GM18858 (cell line): ENCODE measurements at regions not wholly inside any gene's neighbourhood (a gene's known extent, or its start where the extent isn't known, plus 50 kb on each side); places are given as distances from the start of the nearest gene placed in this dataset.

Experiments used
- ATAC-seq: cut with Tn5 transposase; IDR thresholded peaks from one replicate; pipeline ENCODE4 v1.9.1; 2021; ENCODE audit not compliant: unreplicated experiment

DNA sequence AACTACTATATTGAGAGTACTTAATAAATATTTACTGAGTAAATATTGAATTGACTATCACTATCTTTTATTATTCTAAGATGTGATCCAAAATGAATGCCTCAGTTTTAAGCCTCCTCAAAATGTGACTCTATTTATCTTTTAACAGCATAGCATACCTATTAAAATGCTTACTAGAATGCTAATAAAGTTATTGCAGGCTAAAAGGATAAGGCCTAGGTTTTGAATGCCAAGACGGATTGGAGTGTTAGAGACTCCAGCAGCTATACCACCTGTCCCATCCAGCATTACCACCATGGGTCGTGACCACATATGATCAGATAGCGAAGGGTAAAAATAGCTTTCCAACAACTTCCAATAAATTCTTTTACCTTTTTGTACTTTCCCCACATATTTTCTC, 64.7 kb upstream of the MYRIP start:
- no peak for ATAC-seq

- ATAC-seq, result no peak
Observed at GRCh38 chr3:39748002-39748401, 61.4 kb upstream of the MYRIP start.

DNA sequence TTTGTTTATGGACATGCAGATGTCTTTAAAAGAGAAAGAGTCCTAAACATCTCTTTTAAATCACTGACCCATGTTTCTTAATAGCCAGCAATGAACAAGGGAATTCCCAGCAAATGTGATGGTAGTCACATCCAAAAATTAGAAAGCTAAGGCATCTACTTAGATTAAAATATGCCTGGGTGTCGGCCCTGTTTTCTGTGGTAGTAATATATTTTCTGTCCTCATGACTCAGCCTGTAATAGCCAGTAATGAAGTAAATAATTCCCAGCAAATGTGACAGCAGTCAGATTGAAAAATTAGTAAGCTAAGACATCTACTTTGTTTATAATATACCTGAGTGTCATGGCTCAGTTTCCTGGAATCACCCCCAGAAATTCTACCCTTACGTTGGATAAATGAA, 60.6 kb upstream of the MYRIP start:
- no peak for ATAC-seq

- ATAC-seq, result no peak
Observed at GRCh38 chr3:39750712-39751111, 58.7 kb upstream of the MYRIP start.

- ATAC-seq, result no peak
Observed at GRCh38 chr3:39751286-39751685, 58.1 kb upstream of the MYRIP start.

- no peak for ATAC-seq
Observed at GRCh38 chr3:39752019-39752637, 57.3 kb upstream of the MYRIP start.

DNA sequence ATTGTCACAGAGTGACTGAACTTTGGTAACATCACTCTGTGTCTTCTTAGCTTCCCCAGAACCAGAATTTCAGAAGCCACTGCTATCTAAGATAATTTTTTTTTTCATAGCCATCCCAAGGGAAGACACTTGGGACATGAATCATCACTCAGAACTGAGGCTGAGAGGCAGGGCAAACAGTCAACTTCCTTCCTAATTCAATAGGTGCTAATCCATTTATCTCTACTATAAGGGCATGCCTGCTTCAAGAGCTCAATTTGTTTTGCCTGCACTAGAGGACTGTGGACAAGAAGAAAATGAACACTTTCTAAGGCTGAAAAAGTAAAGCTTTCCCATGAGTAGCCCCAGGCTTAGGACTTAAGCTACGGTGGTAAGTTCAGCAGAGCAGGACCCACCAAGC, 56.7 kb upstream of the MYRIP start:
- no peak for ATAC-seq

- ATAC-seq, result no peak
Observed at GRCh38 chr3:39753391-39753790, 56.0 kb upstream of the MYRIP start.

DNA sequence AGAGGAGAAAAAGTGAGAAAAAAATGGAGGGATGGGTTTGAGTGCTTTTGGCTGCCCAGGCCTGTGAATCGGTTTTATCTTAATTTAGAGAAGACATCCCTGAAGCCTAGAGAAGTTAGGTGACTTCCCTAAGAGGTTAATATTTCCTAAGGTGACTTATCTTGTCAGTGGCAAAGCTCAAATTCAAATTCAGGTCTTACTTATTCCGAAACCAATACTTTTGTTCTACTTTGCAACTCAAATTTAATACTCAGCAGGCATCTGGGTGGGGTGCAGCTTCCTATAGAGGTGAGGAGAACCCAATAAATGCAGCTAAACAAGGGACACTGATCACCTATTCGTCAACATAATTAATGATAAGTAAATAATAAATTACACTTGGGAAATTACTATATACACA, 54.9 kb upstream of the MYRIP start:
- peak; percentile 56 for ATAC-seq

DNA sequence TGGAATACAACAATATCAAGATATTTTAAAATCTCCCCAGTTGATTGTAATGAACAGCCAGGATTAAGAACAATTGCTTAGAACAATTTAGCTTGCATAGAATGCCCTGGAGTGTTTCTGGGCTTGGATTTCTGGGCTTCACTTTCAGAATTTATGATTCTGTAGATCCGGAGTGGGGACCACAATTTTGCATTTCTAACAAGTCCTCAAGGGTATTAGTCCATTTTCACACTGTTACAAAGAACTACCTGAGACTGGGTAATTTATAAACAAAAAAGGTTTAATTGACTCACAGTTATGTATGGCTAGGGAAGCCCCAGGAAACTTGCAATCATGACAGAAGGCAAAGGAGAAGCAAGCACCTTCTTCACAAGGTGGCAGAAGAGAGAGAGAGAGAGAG, 54.3 kb upstream of the MYRIP start:
- ATAC-seq, result no peak

GRCh38 chr3:39757307-39757706, 52.1 kb upstream of the MYRIP start:
- ATAC-seq, result no peak
